Esophagus muscularis mucosa (tissue), 4 donors: ENCODE measurements at regions not wholly inside any gene's neighbourhood (a gene's known extent, or its start where the extent isn't known, plus 50 kb on each side); places are given as distances from the start of the nearest gene placed in this dataset.
A peak's percentile ranks its signal among the peaks of the same experiment; 100 is the strongest.

Experiments
- DNase-seq: peaks from one replicate; pipeline ENCODE4 v3.0.0-alpha.2; 2017; ENCODE audit errors: extremely low spot score
- H3K27ac ChIP-seq, 4 donors: fragments of 200-600 bp; sonication (generic); replicated peaks in 1 of 4; 1 replicate in 3 of 4; 2 replicates in 1 of 4; pipeline ENCODE4 v1.5.1; 2016 to 2019; ENCODE audit warnings: mild to moderate bottlenecking in 1 of 4
- H3K27me3 ChIP-seq, 4 donors: fragments of 200-600 bp; sonication (generic); one replicate each; pipeline versions ENCODE4 v1.5.1 to v1.6.0; 2016 to 2019
- H3K36me3 ChIP-seq, 4 donors: fragments of 200-600 bp; sonication (generic); one replicate each; pipeline ENCODE4 v1.5.1; 2016 to 2019
- H3K4me1 ChIP-seq, 4 donors: fragments of 200-600 bp; sonication (generic); one replicate each; pipeline ENCODE4 v1.5.1; 2016 to 2019
- H3K4me3 ChIP-seq, 4 donors: fragments of 200-600 bp; sonication (generic); 1 replicate in 2 of 4; 2 replicates in 2 of 4; pipeline ENCODE4 v1.5.1; 2016 to 2019; ENCODE audit warnings: mild to moderate bottlenecking in 4 of 4, moderate library complexity in 1 of 4
- H3K9me3 ChIP-seq, 4 donors: fragments of 200-600 bp; sonication (generic); 1 replicate in 3 of 4; 2 replicates in 1 of 4; pipeline ENCODE4 v1.5.1; 2016 to 2019
- CTCF ChIP-seq, 3 experiments: fragments of 200-600 bp in 2 of 3; fragments of 450-650 bp in 1 of 3; sonication (generic) in 2 of 3; IDR thresholded peaks; one replicate each; pipeline ENCODE4 v1.5.1; 2017 to 2019; ENCODE audit warnings: antibody characterized with exemption in 3 of 3, mild to moderate bottlenecking in 2 of 3, moderate library complexity in 1 of 3
- EP300 ChIP-seq: sonication (generic); formaldehyde crosslinking; IDR thresholded peaks from one replicate; pipeline ENCODE4 v1.6.1; 2017; ENCODE audit warnings: antibody characterized with exemption
- POLR2A ChIP-seq: fragments of 450-650 bp; IDR thresholded peaks from one replicate; pipeline ENCODE4 v1.6.1; 2017; ENCODE audit warnings: antibody characterized with exemption, moderate library complexity, mild to moderate bottlenecking, low read depth
- POLR2AphosphoS5 ChIP-seq, 2 donors: sonication (generic); formaldehyde crosslinking; IDR thresholded peaks; one replicate each; pipeline ENCODE4 v1.6.1; 2017; ENCODE audit warnings: antibody characterized with exemption in 2 of 2
- WGBS: methylation state at CpG from one replicate; pipeline ENCODE4 v1.1.5; 2018; 5-methylcytosine and 5-hydroxymethylcytosine counted together
- intact Hi-C: fragments of 100-400 bp; cut with DNase I; formaldehyde crosslinking; loops from one replicate; pipeline ENCODE4 v1.15.1; 2023

GRCh38 chr12:91349476-91349875, 166.9 kb upstream of the DCN start:
- TF ChIP-seq POLR2AphosphoS5 (IDR thresholded peaks at IDR 0.05) (no peak), CTCF (IDR thresholded peaks at IDR 0.05) (no peak), EP300 (no peak), POLR2A (no peak)
- Histone ChIP-seq H3K4me1 (peaks cover 0 to 24% (median 13%) of the 10 kb centered on the region in 4 donors), H3K36me3 (no peaks in the 10 kb centered on the region), H3K27ac (no peak overlapping the region), H3K27me3 (no peaks in the 10 kb centered on the region), H3K4me3 (no peak overlapping the region), H3K9me3 (no peaks in the 10 kb centered on the region)
- WGBS: 23% methylated on average over 2 of the region's 2 CpGs
- intact Hi-C loops: no loop called here
- DNase-seq: no peak

GRCh38 chr12:91347481-91348214, 165.0 kb upstream of the DCN start:
- no peak for DNase-seq
- TF ChIP-seq CTCF (IDR thresholded peaks at IDR 0.05) (no peak), POLR2A (no peak), POLR2AphosphoS5 (IDR thresholded peaks at IDR 0.05) (no peak), EP300 (no peak)
- Histone ChIP-seq H3K27me3 (no peaks in the 10 kb centered on the region), H3K4me1 (peaks cover 0 to 24% (median 13%) of the 10 kb centered on the region in 4 donors), H3K4me3 (no peak overlapping the region), H3K36me3 (no peaks in the 10 kb centered on the region), H3K27ac (peak overlapping the region in 1 of 4 donors; percentile 22), H3K9me3 (no peaks in the 10 kb centered on the region)
- intact Hi-C loops: no loop called here
- WGBS: 90% methylated on average over 3 of the region's 3 CpGs

GRCh38 chr12:91346827-91347226, 164.2 kb upstream of the DCN start:
- Histone ChIP-seq H3K9me3 (no peaks in the 10 kb centered on the region), H3K27ac (no peak overlapping the region), H3K27me3 (no peaks in the 10 kb centered on the region), H3K4me3 (no peak overlapping the region), H3K36me3 (no peaks in the 10 kb centered on the region), H3K4me1 (peaks cover 0 to 30% (median 13%) of the 10 kb centered on the region in 4 donors)
- intact Hi-C loops: no loop called here
- TF ChIP-seq EP300: no peak
- no peak for TF ChIP-seq CTCF (IDR thresholded peaks at IDR 0.05)
- WGBS: 100% methylated on average over 1 of the region's 1 CpG
- no peak for DNase-seq

GRCh38 chr12:91344408-91344807, 161.8 kb upstream of the DCN start:
- Histone ChIP-seq H3K9me3 (no peaks in the 10 kb centered on the region), H3K36me3 (no peaks in the 10 kb centered on the region), H3K4me1 (peaks cover 0 to 25% (median 10%) of the 10 kb centered on the region in 4 donors), H3K27ac (no peak overlapping the region), H3K4me3 (no peak overlapping the region), H3K27me3 (no peaks in the 10 kb centered on the region)
- no peak for DNase-seq
- intact Hi-C loops: no loop called here
- TF ChIP-seq CTCF (IDR thresholded peaks at IDR 0.05) (no peak), EP300 (no peak), POLR2A (no peak), POLR2AphosphoS5 (IDR thresholded peaks at IDR 0.05) (no peak)
- WGBS: 87% methylated on average over 2 of the region's 2 CpGs

- H3K4me1 ChIP-seq: peaks cover 0 to 19% (median 7%) of the 10 kb centered on the region in 4 donors
- TF ChIP-seq POLR2AphosphoS5 (IDR thresholded peaks at IDR 0.05) (no peak), POLR2A (no peak), EP300 (no peak), CTCF (IDR thresholded peaks at IDR 0.05) (no peak)
- H3K27ac ChIP-seq: no peak overlapping the region
- no peaks in the 10 kb centered on the region for H3K27me3 ChIP-seq
- DNase-seq: no peak
- H3K36me3 ChIP-seq: no peaks in the 10 kb centered on the region
- no peak overlapping the region for H3K4me3 ChIP-seq
- H3K9me3 ChIP-seq: no peaks in the 10 kb centered on the region
- WGBS: 91% methylated on average over 2 of the region's 2 CpGs
- intact Hi-C loops: no loop called here
Measured at GRCh38 chr12:91343010-91343409, 160.4 kb upstream of the DCN start.
